Right atrium auricular region (tissue), 2 donors: ENCODE measurements at regions not wholly inside any gene's neighbourhood (a gene's known extent, or its start where the extent isn't known, plus 50 kb on each side); places are given as distances from the start of the nearest gene placed in this dataset.

ENCODE experiments used
- DNase-seq: peaks from one replicate; pipeline ENCODE4 v3.0.0-alpha.2; 2019; ENCODE audit warnings: low spot score
- H3K27ac ChIP-seq, 2 donors: fragments of 200-600 bp; sonication (generic); 1 replicate in 1 of 2; 2 replicates in 1 of 2; pipeline ENCODE4 v1.5.1; 2016 to 2019
- H3K27me3 ChIP-seq, 2 donors: fragments of 200-600 bp; sonication (generic); one replicate each; pipeline versions ENCODE4 v1.5.1 to v1.6.0; 2017 to 2019
- H3K36me3 ChIP-seq: fragments of 200-600 bp; sonication (generic); one replicate; pipeline ENCODE4 v1.5.1; 2016
- H3K4me1 ChIP-seq, 2 donors: fragments of 200-600 bp; sonication (generic); one replicate each; pipeline versions ENCODE4 v1.5.1 to v1.6.0; 2017 to 2019
- H3K4me3 ChIP-seq, 2 donors: fragments of 200-600 bp; sonication (generic); 1 replicate in 1 of 2; 2 replicates in 1 of 2; pipeline ENCODE4 v1.5.1; 2017 to 2019; ENCODE audit warnings: mild to moderate bottlenecking in 1 of 2, moderate library complexity in 1 of 2
- H3K9me3 ChIP-seq, 2 donors: fragments of 200-600 bp; sonication (generic); one replicate each; pipeline ENCODE4 v1.5.1; 2019
- TF ChIP-seq, protein P1 (sequence below), 2 donors: fragments of 200-600 bp; sonication (generic); IDR thresholded peaks; one replicate each; pipeline ENCODE4 v1.5.1; 2019; ENCODE audit warnings: antibody characterized with exemption in 2 of 2

DNA sequence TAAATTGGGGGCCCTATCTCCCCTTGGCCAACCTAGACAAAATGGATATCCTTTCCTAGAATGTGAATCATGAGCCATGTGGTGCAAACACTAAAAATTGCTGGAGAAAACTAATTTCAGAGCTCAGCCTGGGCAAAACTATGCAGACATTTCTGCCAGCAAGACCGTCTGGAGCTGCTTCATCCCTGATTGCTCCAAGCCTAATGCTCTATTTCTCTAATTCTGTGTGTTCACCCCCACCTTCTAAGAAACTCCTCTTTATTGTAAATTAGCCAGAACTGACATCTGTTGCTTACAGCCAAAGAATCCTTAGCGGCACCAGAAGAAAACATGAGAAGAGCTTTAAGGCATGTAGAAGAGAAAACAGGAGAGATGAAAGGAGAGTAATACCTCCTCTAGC lies 337.7 kb upstream of the CHAC2 start:
- TF ChIP-seq, protein P1, sequence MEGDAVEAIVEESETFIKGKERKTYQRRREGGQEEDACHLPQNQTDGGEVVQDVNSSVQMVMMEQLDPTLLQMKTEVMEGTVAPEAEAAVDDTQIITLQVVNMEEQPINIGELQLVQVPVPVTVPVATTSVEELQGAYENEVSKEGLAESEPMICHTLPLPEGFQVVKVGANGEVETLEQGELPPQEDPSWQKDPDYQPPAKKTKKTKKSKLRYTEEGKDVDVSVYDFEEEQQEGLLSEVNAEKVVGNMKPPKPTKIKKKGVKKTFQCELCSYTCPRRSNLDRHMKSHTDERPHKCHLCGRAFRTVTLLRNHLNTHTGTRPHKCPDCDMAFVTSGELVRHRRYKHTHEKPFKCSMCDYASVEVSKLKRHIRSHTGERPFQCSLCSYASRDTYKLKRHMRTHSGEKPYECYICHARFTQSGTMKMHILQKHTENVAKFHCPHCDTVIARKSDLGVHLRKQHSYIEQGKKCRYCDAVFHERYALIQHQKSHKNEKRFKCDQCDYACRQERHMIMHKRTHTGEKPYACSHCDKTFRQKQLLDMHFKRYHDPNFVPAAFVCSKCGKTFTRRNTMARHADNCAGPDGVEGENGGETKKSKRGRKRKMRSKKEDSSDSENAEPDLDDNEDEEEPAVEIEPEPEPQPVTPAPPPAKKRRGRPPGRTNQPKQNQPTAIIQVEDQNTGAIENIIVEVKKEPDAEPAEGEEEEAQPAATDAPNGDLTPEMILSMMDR (IDR thresholded peaks at IDR 0.05): no peak

DNA sequence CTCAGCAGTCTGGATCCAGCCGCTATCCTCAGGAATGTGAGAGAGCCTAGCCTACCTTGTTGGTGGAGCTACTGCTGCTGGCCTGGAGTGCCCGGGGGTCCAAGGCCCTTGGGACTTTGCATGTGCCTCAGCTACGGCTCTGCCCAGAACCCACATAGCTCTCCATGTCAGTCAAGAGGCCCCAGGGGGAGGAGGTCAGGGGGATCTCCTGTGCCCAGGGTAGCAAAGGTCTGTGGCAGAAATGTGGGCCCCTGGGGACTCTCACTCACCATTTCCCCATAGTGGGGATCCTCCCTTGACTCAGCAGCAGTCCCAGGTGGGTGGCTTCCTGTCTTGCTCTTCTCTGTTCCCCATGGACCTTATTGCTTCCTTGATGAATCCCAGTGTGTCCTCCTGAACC lies 342.7 kb upstream of the CHAC2 start:
- no peaks in the 10 kb centered on the region for H3K27me3 ChIP-seq
- TF ChIP-seq, protein P1 (IDR thresholded peaks at IDR 0.05): no peak
- H3K27ac ChIP-seq: no peak overlapping the region
- no peak overlapping the region for H3K4me3 ChIP-seq
- DNase-seq: no peak
- no peaks in the 10 kb centered on the region for H3K36me3 ChIP-seq
- no peaks in the 10 kb centered on the region for H3K9me3 ChIP-seq
- H3K4me1 ChIP-seq: no peaks in the 10 kb centered on the region

More for the DNA sequence above, 337.7 kb upstream of the CHAC2 start:
- no peak for DNase-seq
- Histone ChIP-seq H3K27me3 (no peaks in the 10 kb centered on the region), H3K4me1 (no peaks in the 10 kb centered on the region), H3K27ac (no peak overlapping the region), H3K9me3 (no peaks in the 10 kb centered on the region), H3K36me3 (no peaks in the 10 kb centered on the region), H3K4me3 (no peak overlapping the region)

DNA sequence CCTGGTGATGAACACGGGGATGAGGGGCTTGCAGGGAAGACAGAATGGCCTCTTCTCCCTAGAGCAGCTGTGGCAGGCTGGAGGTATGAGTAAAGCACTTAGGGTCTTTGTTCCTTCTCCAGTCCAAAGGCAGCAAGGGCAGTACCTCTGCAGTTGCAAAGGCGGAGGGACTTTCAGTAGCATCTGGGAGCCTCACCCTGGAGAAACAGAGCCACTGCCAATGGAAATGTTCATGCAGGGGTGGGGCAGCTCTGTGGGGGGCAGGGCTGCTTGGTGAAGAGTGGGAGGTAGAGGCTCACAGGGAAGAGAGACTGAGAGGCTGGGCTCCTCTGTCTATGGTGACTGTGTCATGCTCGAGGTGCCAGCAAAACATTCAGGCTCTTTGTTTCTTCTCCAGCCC lies 344.1 kb upstream of the CHAC2 start:
- no peaks in the 10 kb centered on the region for H3K36me3 ChIP-seq
- H3K9me3 ChIP-seq: peaks cover 0 to 7% of the 10 kb centered on the region in 2 donors
- no peaks in the 10 kb centered on the region for H3K4me1 ChIP-seq
- no peak for DNase-seq
- no peak overlapping the region for H3K4me3 ChIP-seq
- H3K27me3 ChIP-seq: no peaks in the 10 kb centered on the region
- TF ChIP-seq, protein P1 (IDR thresholded peaks at IDR 0.05): no peak
- H3K27ac ChIP-seq: no peak overlapping the region

DNA sequence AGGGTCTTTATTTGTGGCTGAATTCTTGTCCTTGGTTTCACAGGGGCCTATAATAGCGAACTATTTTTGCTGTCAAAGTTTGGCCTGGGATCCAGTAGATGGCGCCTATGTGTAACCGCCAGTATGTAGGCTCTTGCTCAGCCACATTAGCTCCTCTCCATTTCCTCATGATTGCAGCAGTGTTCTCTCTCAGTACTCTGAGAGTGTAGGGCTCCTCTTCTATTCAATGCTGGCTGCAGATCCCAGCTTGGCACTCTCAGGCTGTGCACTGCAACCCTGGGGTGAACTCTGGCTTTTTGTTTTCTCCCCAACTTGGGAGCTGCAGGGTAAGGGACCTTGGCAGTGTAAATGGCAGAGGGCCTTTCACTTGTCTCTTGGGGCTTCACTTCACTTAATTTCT lies 344.6 kb upstream of the CHAC2 start:
- TF ChIP-seq, protein P1 (IDR thresholded peaks at IDR 0.05): peak in 1 of 2 donors; percentile 56
- no peak overlapping the region for H3K27ac ChIP-seq
- no peak overlapping the region for H3K4me3 ChIP-seq
- DNase-seq: no peak
- H3K4me1 ChIP-seq: no peaks in the 10 kb centered on the region
- H3K36me3 ChIP-seq: no peaks in the 10 kb centered on the region
- H3K27me3 ChIP-seq: no peaks in the 10 kb centered on the region
- peaks cover 0 to 7% of the 10 kb centered on the region in 2 donors for H3K9me3 ChIP-seq

DNA sequence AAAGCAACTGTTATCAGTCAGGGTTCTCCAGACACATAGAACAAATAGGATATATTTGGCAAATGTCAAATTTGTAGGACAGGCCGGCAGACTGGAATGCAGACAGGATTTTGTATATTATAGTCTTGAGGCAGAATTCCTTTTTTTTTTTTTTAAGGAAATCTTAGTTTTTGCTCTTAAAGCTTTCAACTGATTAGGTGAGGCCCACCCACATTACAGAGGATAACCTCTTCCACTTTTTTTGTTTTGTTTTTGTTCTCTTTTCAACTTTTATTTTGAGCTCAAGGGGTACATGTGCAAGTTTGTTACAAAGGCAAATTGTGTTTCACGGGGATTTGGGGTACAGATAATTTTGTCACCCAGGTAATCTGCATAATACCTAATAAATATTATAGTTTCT lies 350.2 kb upstream of the CHAC2 start:
- no peak overlapping the region for H3K4me3 ChIP-seq
- peaks cover 0 to 7% of the 10 kb centered on the region in 2 donors for H3K9me3 ChIP-seq
- DNase-seq: no peak
- no peaks in the 10 kb centered on the region for H3K4me1 ChIP-seq
- no peaks in the 10 kb centered on the region for H3K36me3 ChIP-seq
- H3K27me3 ChIP-seq: no peaks in the 10 kb centered on the region
- TF ChIP-seq, protein P1 (IDR thresholded peaks at IDR 0.05): no peak
- H3K27ac ChIP-seq: no peak overlapping the region

DNA sequence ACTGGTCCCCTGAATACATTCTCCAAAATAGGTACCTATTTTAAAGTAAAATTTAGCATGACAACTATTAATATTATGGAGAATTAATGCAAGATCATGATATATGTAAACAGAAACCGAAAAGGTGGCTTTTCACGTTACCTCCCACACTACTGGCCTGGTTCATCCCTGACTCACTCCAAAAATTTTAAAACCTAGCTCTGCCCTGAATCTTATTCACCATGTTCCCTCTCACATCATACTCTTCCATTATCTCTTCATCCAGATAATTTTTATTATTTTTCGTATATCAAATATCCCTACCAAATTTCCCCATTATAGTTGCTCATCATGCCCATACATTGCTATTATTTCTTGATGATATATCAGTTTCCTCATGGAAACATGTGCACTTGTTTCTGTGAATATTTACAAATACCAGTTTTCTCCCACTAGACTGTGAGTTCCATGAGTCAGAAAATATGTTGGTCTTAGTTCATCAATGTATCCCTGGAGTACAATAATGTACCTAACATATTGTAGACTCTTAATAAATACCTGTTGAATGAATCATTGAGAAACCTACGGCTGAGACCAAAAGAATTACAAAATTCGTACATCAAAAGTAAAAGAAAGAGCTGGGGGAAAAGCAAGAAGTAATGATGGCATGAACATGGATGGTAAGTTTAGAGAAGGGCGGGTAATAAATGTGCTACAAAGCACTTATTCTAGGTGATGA lies 360.1 kb upstream of the CHAC2 start:
- Histone ChIP-seq H3K27ac (no peak overlapping the region), H3K4me3 (no peak overlapping the region), H3K36me3 (no peaks in the 10 kb centered on the region), H3K27me3 (no peaks in the 10 kb centered on the region), H3K4me1 (no peaks in the 10 kb centered on the region), H3K9me3 (no peaks in the 10 kb centered on the region)
- DNase-seq: no peak
- TF ChIP-seq, protein P1 (IDR thresholded peaks at IDR 0.05): no peak
